Adrenal gland (tissue), 5 donors: ENCODE measurements at regions not wholly inside any gene's neighbourhood (a gene's known extent, or its start where the extent isn't known, plus 50 kb on each side); places are given as distances from the start of the nearest gene placed in this dataset.

ENCODE experiments used
- CTCF ChIP-seq, 6 experiments: fragments of 450-650 bp in 4 of 6; fragments of 200-600 bp in 2 of 6; sonication (generic) in 1 of 6; IDR thresholded peaks; 1 replicate in 5 of 6; 2 replicates in 1 of 6; pipeline versions ENCODE4 v1.5.1 to v1.8.0; 2016 to 2021; ENCODE audit warnings: antibody characterized with exemption in 6 of 6, mild to moderate bottlenecking in 2 of 6, moderate library complexity in 1 of 6
- POLR2A ChIP-seq, 2 donors: fragments of 450-650 bp; IDR thresholded peaks; one replicate each; pipeline ENCODE4 v1.6.1; 2017; ENCODE audit warnings: antibody characterized with exemption in 2 of 2, mild to moderate bottlenecking in 2 of 2, moderate library complexity in 1 of 2
- donor health status: DM: no; HTN: no; CAD: no.

- TF ChIP-seq CTCF (IDR thresholded peaks at IDR 0.05) (no peak), POLR2A (IDR thresholded peaks at IDR 0.05) (no peak)
Observed at GRCh38 chr5:30734118-30734517, 459.4 kb upstream of the CDH6 start.
